ENCODE measurements at regions not wholly inside any gene's neighbourhood (a gene's known extent, or its start where the extent isn't known, plus 50 kb on each side); places are given as distances from the start of the nearest gene placed in this dataset.

- DNase-seq (ENCODE audit: extremely low spot score, insufficient read length, low read depth) (no peak), FAIRE-seq (no peak)
Observed at GRCh38 chr20:57004416-57004815, 262.0 kb downstream of the BMP7 start.

GRCh38 chr20:57004951-57005933, 261.2 kb downstream of the BMP7 start:
- DNase-seq (ENCODE audit: extremely low spot score, insufficient read length, low read depth): no peak
- FAIRE-seq: no peak

GRCh38 chr20:57006411-57007170, 259.9 kb downstream of the BMP7 start:
- FAIRE-seq: no peak
- no peak for DNase-seq (ENCODE audit: extremely low spot score, insufficient read length, low read depth)

GRCh38 chr20:57007171-57007540, 259.3 kb downstream of the BMP7 start:
- DNase-seq (ENCODE audit: extremely low spot score, insufficient read length, low read depth): no peak
- FAIRE-seq: no peak

- DNase-seq (ENCODE audit: extremely low spot score, insufficient read length, low read depth) (no peak), FAIRE-seq (no peak)
Observed at GRCh38 chr20:57008217-57008616, 258.2 kb downstream of the BMP7 start.

- FAIRE-seq (no peak), DNase-seq (ENCODE audit: extremely low spot score, insufficient read length, low read depth) (no peak)
Observed at GRCh38 chr20:57009355-57009754, 257.1 kb downstream of the BMP7 start.

- DNase-seq (ENCODE audit: extremely low spot score, insufficient read length, low read depth) (no peak), FAIRE-seq (no peak)
Observed at GRCh38 chr20:57009775-57010174, 256.7 kb downstream of the BMP7 start.

GRCh38 chr20:57012691-57013090, 253.8 kb downstream of the BMP7 start:
- DNase-seq (ENCODE audit: extremely low spot score, insufficient read length, low read depth) (no peak), FAIRE-seq (no peak)

GRCh38 chr20:57013217-57013616, 253.2 kb downstream of the BMP7 start:
- no peak for DNase-seq (ENCODE audit: extremely low spot score, insufficient read length, low read depth)
- FAIRE-seq: no peak

GRCh38 chr20:57013741-57014140, 252.7 kb downstream of the BMP7 start:
- no peak for FAIRE-seq
- no peak for DNase-seq (ENCODE audit: extremely low spot score, insufficient read length, low read depth)

- DNase-seq (ENCODE audit: extremely low spot score, insufficient read length, low read depth) (no peak), FAIRE-seq (no peak)
Observed at GRCh38 chr20:57020364-57020763, 246.1 kb downstream of the BMP7 start.

GRCh38 chr20:57022306-57022705, 244.1 kb downstream of the BMP7 start:
- DNase-seq (ENCODE audit: extremely low spot score, insufficient read length, low read depth) (no peak), FAIRE-seq (no peak)

- DNase-seq (ENCODE audit: extremely low spot score, insufficient read length, low read depth): no peak
- no peak for FAIRE-seq
Observed at GRCh38 chr20:57023007-57023406, 243.4 kb downstream of the BMP7 start.

- no peak for FAIRE-seq
Observed at GRCh38 chr20:57023997-57024396, 242.4 kb downstream of the BMP7 start.

GRCh38 chr20:57024849-57025248, 241.6 kb downstream of the BMP7 start:
- no peak for DNase-seq (ENCODE audit: extremely low spot score, insufficient read length, low read depth)

More at GRCh38 chr20:57023997-57024396, 242.4 kb downstream of the BMP7 start:
- DNase-seq (ENCODE audit: extremely low spot score, insufficient read length, low read depth): no peak

GRCh38 chr20:57025261-57025660, 241.2 kb downstream of the BMP7 start:
- no peak for FAIRE-seq

More at GRCh38 chr20:57024849-57025248, 241.6 kb downstream of the BMP7 start:
- FAIRE-seq: no peak

GRCh38 chr20:57025666-57026224, 240.7 kb downstream of the BMP7 start:
- FAIRE-seq: no peak
- no peak for DNase-seq (ENCODE audit: extremely low spot score, insufficient read length, low read depth)

More at GRCh38 chr20:57025261-57025660, 241.2 kb downstream of the BMP7 start:
- no peak for DNase-seq (ENCODE audit: extremely low spot score, insufficient read length, low read depth)

GRCh38 chr20:57027777-57028176, 238.7 kb downstream of the BMP7 start:
- FAIRE-seq (no peak), DNase-seq (ENCODE audit: extremely low spot score, insufficient read length, low read depth) (no peak)

- no peak for DNase-seq (ENCODE audit: extremely low spot score, insufficient read length, low read depth)
- FAIRE-seq: no peak
Observed at GRCh38 chr20:57030611-57031600, 235.5 kb downstream of the BMP7 start.
